ENCODE measurements at regions not wholly inside any gene's neighbourhood (a gene's known extent, or its start where the extent isn't known, plus 50 kb on each side); places are given as distances from the start of the nearest gene placed in this dataset.

DNA sequence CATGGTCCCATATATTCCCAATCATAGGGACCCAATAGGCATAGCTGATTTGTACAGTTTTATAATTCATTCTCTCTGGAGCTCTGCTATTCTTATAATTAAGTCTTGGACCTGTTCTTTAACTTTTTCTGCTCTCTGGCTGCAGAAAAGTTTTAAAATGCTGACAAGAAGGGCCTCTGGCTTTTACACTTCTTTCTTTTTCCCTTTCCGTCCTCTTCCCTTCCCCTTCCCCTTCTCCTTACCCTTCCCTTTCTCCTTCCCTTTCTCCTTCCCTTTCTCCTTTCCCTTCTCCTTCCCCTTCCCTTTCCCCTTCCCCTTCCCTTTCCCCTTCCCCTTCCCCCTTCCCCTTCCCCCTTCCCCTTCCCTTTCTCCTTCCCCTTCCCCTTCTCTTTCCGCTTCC is 101.3 kb upstream of the TPK1 start:
- TF ChIP-seq, protein P1, sequence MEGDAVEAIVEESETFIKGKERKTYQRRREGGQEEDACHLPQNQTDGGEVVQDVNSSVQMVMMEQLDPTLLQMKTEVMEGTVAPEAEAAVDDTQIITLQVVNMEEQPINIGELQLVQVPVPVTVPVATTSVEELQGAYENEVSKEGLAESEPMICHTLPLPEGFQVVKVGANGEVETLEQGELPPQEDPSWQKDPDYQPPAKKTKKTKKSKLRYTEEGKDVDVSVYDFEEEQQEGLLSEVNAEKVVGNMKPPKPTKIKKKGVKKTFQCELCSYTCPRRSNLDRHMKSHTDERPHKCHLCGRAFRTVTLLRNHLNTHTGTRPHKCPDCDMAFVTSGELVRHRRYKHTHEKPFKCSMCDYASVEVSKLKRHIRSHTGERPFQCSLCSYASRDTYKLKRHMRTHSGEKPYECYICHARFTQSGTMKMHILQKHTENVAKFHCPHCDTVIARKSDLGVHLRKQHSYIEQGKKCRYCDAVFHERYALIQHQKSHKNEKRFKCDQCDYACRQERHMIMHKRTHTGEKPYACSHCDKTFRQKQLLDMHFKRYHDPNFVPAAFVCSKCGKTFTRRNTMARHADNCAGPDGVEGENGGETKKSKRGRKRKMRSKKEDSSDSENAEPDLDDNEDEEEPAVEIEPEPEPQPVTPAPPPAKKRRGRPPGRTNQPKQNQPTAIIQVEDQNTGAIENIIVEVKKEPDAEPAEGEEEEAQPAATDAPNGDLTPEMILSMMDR (IDR thresholded peaks at IDR 0.05; ENCODE audit: extremely low read depth, insufficient read depth, missing control alignments) = no peak
- in situ Hi-C loops (cut with MboI; ENCODE audit: low pct_unique_long_range_greater_than_20kb, low sequenced_read_pairs, unreplicated experiment) = no loop called here
- no peak for DNase-seq (ENCODE audit: low spot score)

DNA sequence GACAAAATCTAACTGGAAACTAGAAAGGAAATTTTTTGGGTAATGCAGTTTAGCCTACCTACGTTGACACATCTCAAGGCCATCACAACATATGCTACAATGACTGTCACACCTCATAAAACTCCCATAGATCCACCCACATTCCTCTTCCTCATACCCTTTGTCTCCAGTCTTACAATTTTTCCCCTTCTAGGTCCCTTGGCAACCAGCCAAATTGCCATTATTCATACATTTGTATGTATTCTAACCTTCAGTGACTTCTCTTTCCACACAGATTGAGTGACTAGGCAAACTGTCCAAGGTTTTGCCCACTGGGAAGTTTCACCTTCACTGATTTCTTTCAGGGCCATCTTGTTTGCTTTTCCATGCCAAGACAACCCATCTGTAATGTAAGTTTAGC is 100.5 kb upstream of the TPK1 start:
- in situ Hi-C loops (cut with MboI; ENCODE audit: low pct_unique_long_range_greater_than_20kb, low sequenced_read_pairs, unreplicated experiment) = no loop called here
- TF ChIP-seq, protein P1 (IDR thresholded peaks at IDR 0.05; ENCODE audit: extremely low read depth, insufficient read depth, missing control alignments) = no peak
- DNase-seq (ENCODE audit: low spot score) = no peak

DNA sequence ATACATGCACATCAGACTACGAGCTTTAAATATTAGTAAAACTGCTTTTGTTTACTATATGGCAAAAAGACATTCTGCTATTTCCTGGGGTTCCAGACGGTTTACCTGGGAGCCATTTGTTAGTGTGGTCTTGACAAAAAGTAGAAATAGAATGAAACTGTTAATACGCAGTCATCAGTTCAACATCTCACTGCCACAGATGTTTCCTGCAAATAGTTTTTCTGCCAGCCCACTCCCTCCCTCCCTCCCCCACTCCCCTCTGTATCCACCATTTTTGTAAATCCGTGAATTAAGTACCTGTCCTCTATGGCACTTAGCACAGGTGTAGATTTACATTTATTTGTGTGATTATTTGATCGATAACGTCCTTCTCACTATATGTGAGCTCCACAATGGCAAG is 74.6 kb upstream of the TPK1 start:
- in situ Hi-C loops (cut with MboI; ENCODE audit: low pct_unique_long_range_greater_than_20kb, low sequenced_read_pairs, unreplicated experiment) = no loop called here
- TF ChIP-seq, protein P1 (IDR thresholded peaks at IDR 0.05; ENCODE audit: extremely low read depth, insufficient read depth, missing control alignments) = no peak
- DNase-seq (ENCODE audit: low spot score) = no peak

DNA sequence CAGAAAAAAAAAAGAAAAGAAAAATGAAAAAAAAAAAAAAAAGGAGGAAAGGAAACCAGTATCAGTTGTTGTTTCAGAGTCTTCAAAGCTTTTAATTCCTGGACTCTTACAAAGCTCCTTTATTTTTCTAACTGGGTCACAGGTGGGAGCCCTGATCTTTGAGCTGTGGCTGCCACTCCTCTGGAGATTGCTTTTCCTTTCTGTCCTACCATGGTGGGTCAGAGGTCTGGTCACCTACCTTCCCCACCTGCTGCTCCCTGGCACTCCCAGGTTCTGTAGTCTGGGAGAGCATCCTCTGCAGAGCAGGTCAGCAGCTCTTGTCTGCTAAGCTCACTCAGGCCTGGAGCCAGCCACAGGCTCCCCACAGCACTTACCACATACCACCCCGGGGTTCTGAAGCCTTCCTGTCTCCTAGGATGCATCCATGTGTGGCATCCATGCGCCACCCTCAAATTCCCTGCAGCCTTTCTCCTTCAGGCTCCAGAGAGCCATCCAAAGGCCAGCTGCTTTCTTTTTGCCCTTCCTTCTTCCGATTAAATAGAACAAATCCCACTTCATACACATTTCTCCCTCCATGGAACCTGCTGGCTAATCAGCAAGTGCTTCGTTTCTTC is 73.2 kb upstream of the TPK1 start:
- TF ChIP-seq, protein P1 (IDR thresholded peaks at IDR 0.05; ENCODE audit: extremely low read depth, insufficient read depth, missing control alignments) = no peak
- in situ Hi-C loops (cut with MboI; ENCODE audit: low pct_unique_long_range_greater_than_20kb, low sequenced_read_pairs, unreplicated experiment) = no loop called here
- DNase-seq (ENCODE audit: low spot score) = no peak

DNA sequence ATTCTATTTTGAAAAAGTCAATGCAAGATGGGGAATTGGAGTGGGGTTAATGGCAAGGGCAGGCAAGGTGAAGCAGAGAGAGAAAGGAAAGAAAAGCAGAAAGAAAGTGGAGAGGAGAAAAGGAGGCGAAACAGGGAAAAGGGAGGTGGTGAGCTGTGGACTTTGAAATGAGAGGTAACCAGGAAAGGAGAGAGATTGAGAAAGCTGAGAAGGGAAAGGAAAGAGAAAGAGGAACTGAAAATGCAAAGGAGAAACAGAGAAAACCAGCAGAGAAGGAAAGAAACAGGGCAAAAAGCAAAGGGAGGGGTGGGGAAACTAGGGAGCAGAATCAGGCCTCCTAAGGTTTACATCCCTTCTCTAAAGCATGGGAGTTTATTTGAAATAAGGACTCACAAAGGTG is 72.5 kb upstream of the TPK1 start:
- TF ChIP-seq, protein P1 (IDR thresholded peaks at IDR 0.05; ENCODE audit: extremely low read depth, insufficient read depth, missing control alignments) = no peak
- in situ Hi-C loops (cut with MboI; ENCODE audit: low pct_unique_long_range_greater_than_20kb, low sequenced_read_pairs, unreplicated experiment) = no loop called here
- no peak for DNase-seq (ENCODE audit: low spot score)

DNA sequence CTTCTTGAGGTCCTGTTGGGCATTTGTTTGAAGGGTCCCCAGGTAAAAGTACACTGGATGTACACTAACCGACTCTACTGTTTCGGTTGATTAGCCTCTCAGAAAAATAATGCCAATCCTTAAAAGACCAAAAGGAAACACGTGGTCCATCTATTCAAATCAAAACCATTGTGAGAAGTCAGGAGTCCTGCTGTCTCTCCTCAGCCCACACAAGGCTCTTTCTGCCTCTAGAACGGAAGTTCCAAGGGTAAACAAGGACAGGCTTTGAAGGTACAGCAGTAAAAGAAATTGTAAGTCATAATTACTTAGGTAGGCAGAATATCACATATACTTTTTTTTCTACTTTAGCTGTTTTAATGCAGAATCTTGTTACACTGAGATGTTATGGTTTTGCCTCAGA is 71.7 kb upstream of the TPK1 start:
- in situ Hi-C loops (cut with MboI; ENCODE audit: low pct_unique_long_range_greater_than_20kb, low sequenced_read_pairs, unreplicated experiment) = no loop called here
- TF ChIP-seq, protein P1 (IDR thresholded peaks at IDR 0.05; ENCODE audit: extremely low read depth, insufficient read depth, missing control alignments) = no peak
- peak; percentile 4 for DNase-seq (ENCODE audit: low spot score)

DNA sequence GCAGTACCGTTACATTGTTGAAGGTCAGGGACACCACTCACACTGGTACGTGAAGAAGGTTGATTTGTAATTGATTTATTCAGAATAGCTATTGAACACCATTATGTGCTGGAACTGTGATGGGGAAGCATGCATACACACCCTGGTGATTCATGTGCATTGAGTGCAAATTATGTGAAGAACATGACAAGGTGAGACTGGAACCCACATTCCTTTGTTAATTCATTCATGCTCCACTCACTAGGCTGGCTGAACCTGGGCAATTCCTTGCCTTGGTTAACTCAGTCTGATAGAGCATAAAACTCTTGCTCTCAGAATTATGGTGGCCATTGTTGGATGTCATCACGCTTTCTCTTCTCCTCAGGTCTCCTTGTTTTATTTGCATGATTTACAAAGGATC is 67.3 kb upstream of the TPK1 start:
- TF ChIP-seq, protein P1 (IDR thresholded peaks at IDR 0.05; ENCODE audit: extremely low read depth, insufficient read depth, missing control alignments) = no peak
- DNase-seq (ENCODE audit: low spot score) = no peak
- in situ Hi-C loops (cut with MboI; ENCODE audit: low pct_unique_long_range_greater_than_20kb, low sequenced_read_pairs, unreplicated experiment) = no loop called here

Data from GM13977 (cell line).